NB4 (cell line): ENCODE measurements at regions not wholly inside any gene's neighbourhood (a gene's known extent, or its start where the extent isn't known, plus 50 kb on each side); places are given as distances from the start of the nearest gene placed in this dataset.
"Not testable (repeated sequence)": the region's sequence is repeated elsewhere in the genome, so short reads cannot be mapped to it uniquely, and the experiment has no call there.

ENCODE experiments used
- DNase-seq: peaks from one replicate; pipeline ENCODE4 v3.0.0; 2010; ENCODE audit warnings: low read depth
- H3K4me3 ChIP-seq: one replicate; pipeline ENCODE4 v1.5.1; 2011; ENCODE audit warnings: mild to moderate bottlenecking, low read depth, low read length, moderate library complexity
- MAX ChIP-seq: IDR thresholded peaks from 2 replicates; pipeline ENCODE4 v1.6.1; 2011; ENCODE audit warnings: low read depth, low read length
- MYC ChIP-seq: IDR thresholded peaks from 2 replicates; pipeline ENCODE4 v1.6.1; 2011; ENCODE audit warnings: low read depth, low read length
- POLR2A ChIP-seq: IDR thresholded peaks from 2 replicates; pipeline ENCODE4 v1.6.1; 2011; ENCODE audit warnings: mild to moderate bottlenecking; ENCODE audit not compliant: insufficient read length; ENCODE audit errors: extremely low read depth
- TF ChIP-seq, protein P1 (sequence below): IDR thresholded peaks from one replicate; pipeline ENCODE4 v1.5.1; 2012; ENCODE audit warnings: low read depth, low read length

DNA sequence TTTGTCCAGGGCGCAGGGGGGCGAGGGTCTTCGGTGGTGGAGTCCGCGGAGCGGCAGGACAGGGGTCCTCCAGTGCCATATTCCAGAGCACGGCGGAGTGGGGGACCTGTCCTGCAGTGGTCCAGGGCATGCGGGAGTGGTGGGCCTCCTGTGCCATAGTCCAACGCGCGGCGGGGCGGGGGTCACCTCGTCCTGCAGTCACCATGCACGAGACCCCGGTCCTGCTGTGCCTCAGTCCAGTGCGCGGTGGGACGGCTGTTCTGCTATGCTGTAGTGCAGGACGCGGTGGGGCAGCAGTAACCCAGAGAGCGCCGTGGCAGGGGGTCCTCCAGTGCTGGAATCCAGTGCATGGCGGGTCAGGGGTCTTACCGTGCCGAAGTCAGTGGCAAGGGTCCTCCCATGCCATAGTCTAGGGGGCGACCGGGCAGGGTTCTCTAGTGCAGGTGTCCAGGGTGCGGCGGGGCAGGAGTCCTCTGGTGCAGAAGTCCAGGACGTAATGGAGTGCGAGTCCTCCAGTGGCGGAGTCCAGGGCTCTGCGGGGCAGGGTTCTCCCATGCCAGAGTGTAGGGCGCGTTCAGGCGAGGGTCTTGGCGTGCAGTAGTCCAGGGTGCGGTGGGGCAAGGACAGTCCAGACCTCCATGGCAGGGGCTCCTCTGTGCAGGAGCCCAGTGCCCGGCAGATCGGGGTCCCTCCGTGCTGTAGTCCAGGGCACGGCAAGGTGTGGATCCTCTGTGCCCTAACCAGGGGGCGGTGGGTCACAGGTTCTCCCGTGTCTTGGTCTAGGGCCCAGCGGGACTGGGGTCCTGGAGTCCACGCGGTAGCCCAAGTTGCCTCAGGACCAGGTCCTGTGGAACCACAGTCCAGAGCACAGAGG is 130.4 kb downstream of the CCDC74A start:
- H3K4me3 ChIP-seq: no peak overlapping the region
- DNase-seq: no peak
- TF ChIP-seq POLR2A: no peak
- TF ChIP-seq, protein P1, sequence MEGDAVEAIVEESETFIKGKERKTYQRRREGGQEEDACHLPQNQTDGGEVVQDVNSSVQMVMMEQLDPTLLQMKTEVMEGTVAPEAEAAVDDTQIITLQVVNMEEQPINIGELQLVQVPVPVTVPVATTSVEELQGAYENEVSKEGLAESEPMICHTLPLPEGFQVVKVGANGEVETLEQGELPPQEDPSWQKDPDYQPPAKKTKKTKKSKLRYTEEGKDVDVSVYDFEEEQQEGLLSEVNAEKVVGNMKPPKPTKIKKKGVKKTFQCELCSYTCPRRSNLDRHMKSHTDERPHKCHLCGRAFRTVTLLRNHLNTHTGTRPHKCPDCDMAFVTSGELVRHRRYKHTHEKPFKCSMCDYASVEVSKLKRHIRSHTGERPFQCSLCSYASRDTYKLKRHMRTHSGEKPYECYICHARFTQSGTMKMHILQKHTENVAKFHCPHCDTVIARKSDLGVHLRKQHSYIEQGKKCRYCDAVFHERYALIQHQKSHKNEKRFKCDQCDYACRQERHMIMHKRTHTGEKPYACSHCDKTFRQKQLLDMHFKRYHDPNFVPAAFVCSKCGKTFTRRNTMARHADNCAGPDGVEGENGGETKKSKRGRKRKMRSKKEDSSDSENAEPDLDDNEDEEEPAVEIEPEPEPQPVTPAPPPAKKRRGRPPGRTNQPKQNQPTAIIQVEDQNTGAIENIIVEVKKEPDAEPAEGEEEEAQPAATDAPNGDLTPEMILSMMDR: no peak
- TF ChIP-seq MAX: no peak

DNA sequence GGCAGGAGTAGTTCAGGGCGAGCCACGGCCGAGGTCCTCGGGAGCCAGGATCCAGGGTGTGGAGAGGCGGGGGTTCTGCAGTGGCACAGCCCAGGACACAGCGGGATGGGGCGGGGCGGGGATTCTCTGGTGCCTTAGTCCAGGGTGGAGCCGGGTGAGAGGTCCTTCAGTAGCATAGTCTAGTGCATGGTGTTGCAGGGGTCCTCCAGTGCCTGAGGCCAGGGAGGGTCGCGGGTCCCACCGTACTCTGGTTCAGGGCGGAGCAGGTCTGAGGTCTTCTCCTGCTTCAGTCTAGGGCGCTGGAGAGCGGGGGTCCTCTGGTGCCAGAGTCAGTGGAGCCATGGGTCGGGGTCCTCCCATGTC is 131.1 kb downstream of the CCDC74A start:
- no peak overlapping the region for H3K4me3 ChIP-seq
- DNase-seq: no peak
- TF ChIP-seq, protein P1: no peak
- no peak for TF ChIP-seq POLR2A
- no peak for TF ChIP-seq MYC
- TF ChIP-seq MAX: no peak

- DNase-seq: no peak
- no peak overlapping the region for H3K4me3 ChIP-seq
- TF ChIP-seq, protein P1: no peak
- TF ChIP-seq MYC: no peak
- no peak for TF ChIP-seq MAX
- no peak for TF ChIP-seq POLR2A
Observed at GRCh38 chr2:131659168-131659572, 131.5 kb downstream of the CCDC74A start.

DNA sequence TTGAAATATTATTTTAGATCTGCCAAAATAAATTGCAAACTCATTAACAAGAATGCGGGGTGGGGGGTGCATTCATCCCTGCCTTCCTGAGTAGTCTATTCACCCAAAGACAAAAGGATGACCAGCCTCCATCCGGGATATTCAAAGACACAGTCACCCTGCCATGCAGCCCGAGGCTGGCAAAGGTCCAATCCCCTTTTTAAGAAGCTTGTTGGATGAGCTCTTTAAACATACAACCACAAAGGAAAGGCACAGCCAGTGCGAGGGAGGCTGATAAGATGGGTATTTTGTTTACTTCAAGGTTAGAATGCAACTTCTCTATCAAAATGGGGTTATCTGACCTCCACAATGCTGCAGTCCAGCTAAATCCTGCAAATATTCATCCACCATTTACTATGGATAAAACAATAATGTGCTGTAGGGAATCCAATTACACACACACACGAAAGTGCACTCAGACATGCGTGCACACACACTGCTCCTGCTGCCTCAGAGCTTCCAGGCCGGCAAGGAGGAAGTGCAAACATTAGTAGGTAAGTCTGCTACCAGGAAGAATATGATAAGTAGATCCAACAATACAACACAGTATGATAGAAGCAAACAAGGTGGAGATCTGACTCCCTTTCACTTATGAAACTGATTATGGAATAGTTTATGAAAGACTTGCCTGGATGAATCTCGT is 133.6 kb downstream of the CCDC74A start:
- H3K4me3 ChIP-seq, DNase-seq: not testable (repeated sequence)

DNA sequence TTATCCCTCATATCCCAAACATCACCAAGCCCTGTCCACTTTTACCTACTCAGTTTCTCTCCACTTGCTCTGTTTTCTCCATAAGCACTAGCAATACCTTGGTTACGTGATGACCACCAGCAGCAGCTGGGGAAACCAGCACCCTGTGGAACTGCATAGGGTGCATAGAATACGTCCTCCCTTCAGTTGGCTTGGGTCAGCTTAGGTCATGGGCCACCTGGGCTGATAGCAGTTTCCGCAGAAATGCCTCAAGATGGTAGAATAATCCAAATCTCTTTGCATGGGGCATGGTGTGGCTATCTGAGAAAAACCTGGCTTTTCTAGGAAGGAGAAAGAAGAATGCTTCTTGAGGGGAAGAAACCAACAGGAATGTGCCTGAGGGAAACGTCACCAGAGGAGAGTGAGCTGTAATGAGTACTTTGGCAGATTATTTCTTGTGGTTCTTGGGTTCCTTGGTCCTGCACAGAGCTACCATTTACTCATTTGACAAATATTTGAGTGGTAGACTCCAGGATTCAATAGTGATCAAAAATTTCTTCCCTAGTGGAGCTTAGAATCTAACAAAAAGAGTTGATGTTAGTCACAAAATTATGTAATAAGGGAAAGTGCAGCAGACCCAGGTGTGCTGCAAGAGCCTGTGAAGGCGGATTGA is 134.3 kb downstream of the CCDC74A start:
- not testable (repeated sequence) for H3K4me3 ChIP-seq, DNase-seq

DNA sequence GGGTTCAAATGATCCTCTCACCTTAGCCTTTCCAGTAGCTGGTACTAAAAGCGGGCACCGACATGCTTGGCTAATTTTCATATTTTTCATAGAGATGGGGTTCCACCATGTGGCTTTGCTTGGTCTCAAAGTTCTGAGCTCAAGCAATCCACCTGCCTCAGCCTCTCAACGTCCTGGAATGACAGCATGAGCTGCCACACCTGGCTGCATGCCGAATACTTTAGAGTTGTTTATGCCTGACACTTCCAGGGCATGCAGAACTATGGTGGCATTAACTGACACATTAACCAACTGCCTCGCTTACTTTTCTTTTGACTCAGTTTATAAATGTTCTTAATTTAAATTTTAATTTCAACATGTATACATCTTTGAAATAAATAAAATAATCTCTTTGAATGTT is 135.8 kb downstream of the CCDC74A start:
- not testable (repeated sequence) for DNase-seq, H3K4me3 ChIP-seq

- peak; percentile 74 for DNase-seq
- not testable (repeated sequence) for H3K4me3 ChIP-seq
Observed at GRCh38 chr2:131665716-131666115, 138.0 kb downstream of the CCDC74A start.

DNA sequence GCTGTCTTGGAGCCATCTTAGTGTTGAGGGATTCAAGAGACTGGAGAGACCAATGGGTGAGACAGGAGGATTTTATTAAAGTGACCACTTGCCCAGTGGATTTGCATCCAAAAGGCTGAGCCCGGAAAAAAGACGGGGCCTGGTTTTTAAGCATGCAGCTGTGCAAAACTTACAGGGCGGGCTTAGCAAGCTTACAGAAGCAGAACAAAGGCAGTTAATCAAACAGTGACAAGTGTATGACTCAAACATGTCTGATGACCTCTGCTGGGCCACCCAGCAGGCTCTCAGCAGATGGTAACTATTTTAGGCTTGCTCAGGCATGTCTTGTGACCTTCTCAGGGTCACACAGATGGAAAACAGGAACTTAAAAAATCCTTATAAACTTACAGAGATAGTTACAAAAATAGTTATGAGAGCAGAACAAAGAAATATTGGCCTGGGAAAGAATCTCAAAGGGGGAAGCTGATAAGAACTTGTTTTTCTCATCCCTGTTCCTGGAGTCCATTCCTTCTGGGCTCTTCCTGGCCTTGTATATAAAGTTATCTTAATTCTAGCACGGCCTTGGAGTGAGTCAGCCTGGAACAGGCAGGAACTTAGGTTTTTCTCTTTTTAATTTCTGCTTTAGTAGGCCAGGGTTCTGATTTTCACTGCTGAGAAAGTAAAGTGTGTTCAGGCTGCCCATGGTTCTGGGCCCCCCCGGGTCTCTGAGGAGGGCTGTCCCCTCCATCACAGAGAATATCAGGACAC is 141.3 kb downstream of the CCDC74A start:
- DNase-seq: peak; percentile 96
- not testable (repeated sequence) for H3K4me3 ChIP-seq
- TF ChIP-seq, protein P1: peak; percentile 11
- peak; percentile 16; the same call in 1 of the 2 replicates for TF ChIP-seq MAX

- not testable (repeated sequence) for DNase-seq, H3K4me3 ChIP-seq
Observed at GRCh38 chr2:131671841-131672470, 144.3 kb downstream of the CCDC74A start.
